Stomach (tissue), 8 donors: ENCODE measurements at regions not wholly inside any gene's neighbourhood (a gene's known extent, or its start where the extent isn't known, plus 50 kb on each side); places are given as distances from the start of the nearest gene placed in this dataset.

Source experiments
- DNase-seq, 2 donors: peaks; one replicate each; pipeline versions ENCODE4 v3.0.0 to v3.0.0-alpha.2; 2013 to 2019
- H3K27ac ChIP-seq, 5 donors: fragments of 200-600 bp in 4 of 5; sonication (generic) in 4 of 5; one replicate each; pipeline ENCODE4 v1.5.1; 2013 to 2019; ENCODE audit warnings: mild to moderate bottlenecking in 1 of 5, moderate library complexity in 1 of 5
- H3K27me3 ChIP-seq, 3 donors: fragments of 200-600 bp; sonication (generic); one replicate each; pipeline ENCODE4 v1.5.1; 2017 to 2019; ENCODE audit warnings: mixed run types in 1 of 3
- H3K36me3 ChIP-seq, 4 donors: fragments of 200-600 bp; sonication (generic); 1 replicate in 3 of 4; 2 replicates in 1 of 4; pipeline ENCODE4 v1.5.1; 2016 to 2019
- H3K4me1 ChIP-seq, 4 donors: fragments of 200-600 bp; sonication (generic); one replicate each; pipeline ENCODE4 v1.5.1; 2016 to 2019
- H3K4me3 ChIP-seq, 4 donors: fragments of 200-600 bp; sonication (generic) in 3 of 4; one replicate each; pipeline ENCODE4 v1.5.1; 2016 to 2019; ENCODE audit warnings: mild to moderate bottlenecking in 1 of 4
- H3K9me3 ChIP-seq, 4 donors: fragments of 200-600 bp; sonication (generic); one replicate each; pipeline ENCODE4 v1.5.1; 2016 to 2019
- CTCF ChIP-seq, 7 experiments: fragments of 450-650 bp in 4 of 7; fragments of 200-600 bp in 3 of 7; sonication (generic) in 3 of 7; IDR thresholded peaks; one replicate each; pipeline ENCODE4 v1.5.1; 2016 to 2019; ENCODE audit warnings: antibody characterized with exemption in 7 of 7, control low read depth in 2 of 7, mild to moderate bottlenecking in 1 of 7
- EP300 ChIP-seq: sonication (generic); formaldehyde crosslinking; IDR thresholded peaks from one replicate; pipeline ENCODE4 v1.6.1; 2017; ENCODE audit warnings: antibody characterized with exemption
- POLR2A ChIP-seq, 4 donors: fragments of 450-650 bp; IDR thresholded peaks; one replicate each; pipeline ENCODE4 v1.6.1; 2016; ENCODE audit warnings: antibody characterized with exemption in 4 of 4, control low read depth in 2 of 4, mild to moderate bottlenecking in 1 of 4, moderate library complexity in 1 of 4
- POLR2AphosphoS5 ChIP-seq, 3 donors: sonication (generic); formaldehyde crosslinking; IDR thresholded peaks; one replicate each; pipeline ENCODE4 v1.6.1; 2016; ENCODE audit warnings: antibody characterized with exemption in 3 of 3
- WGBS, 5 donors: extraction: QIAGEN DNeasy Blood & Tissue Kit in 3 of 5; methylation state at CpG; one replicate each; pipeline versions ENCODE4 v1.1.5 to v1.1.7; 2013 to 2018; 5-methylcytosine and 5-hydroxymethylcytosine counted together
- intact Hi-C: fragments of 100-400 bp; cut with DNase I; formaldehyde crosslinking; loops from one replicate; pipeline ENCODE4 v1.15.1; 2023; ENCODE audit warnings: low total_unique reads
- donor health status: healthy with polysubstance abuse.
- donor health status: Bipolar disorder and iron deficiency.
- donor health status: healthy.

- WGBS, 5 donors = 28 to 55% (median 48%) methylated on average over 4 of the region's 4 CpGs
- H3K4me3 ChIP-seq = no peak overlapping the region
- peaks cover 0 to 15% (median 1%) of the 10 kb centered on the region in 4 donors for H3K9me3 ChIP-seq
- DNase-seq = peak in 1 of 2 donors; percentile 3
- H3K4me1 ChIP-seq = no peaks in the 10 kb centered on the region
- no peak overlapping the region for H3K27ac ChIP-seq
- no peaks in the 10 kb centered on the region for H3K27me3 ChIP-seq
- TF ChIP-seq EP300 (no peak), POLR2AphosphoS5 (IDR thresholded peaks at IDR 0.05) (no peak), POLR2A (IDR thresholded peaks at IDR 0.05) (no peak), CTCF (IDR thresholded peaks at IDR 0.05) (no peak)
- H3K36me3 ChIP-seq = no peaks in the 10 kb centered on the region
- intact Hi-C loops = no loop called here
Observed at GRCh38 chr2:214876815-214877214, 67.3 kb upstream of the BARD1 start.

- 63 to 88% (median 69%) methylated on average over 3 of the region's 3 CpGs for WGBS, 5 donors
- no peak for DNase-seq
- H3K4me1 ChIP-seq = no peaks in the 10 kb centered on the region
- intact Hi-C loops = no loop called here
- H3K27ac ChIP-seq = no peak overlapping the region
- no peaks in the 10 kb centered on the region for H3K36me3 ChIP-seq
- peaks cover 0 to 2% (median 0%) of the 10 kb centered on the region in 4 donors for H3K9me3 ChIP-seq
- no peak overlapping the region for H3K4me3 ChIP-seq
- no peak for TF ChIP-seq POLR2AphosphoS5 (IDR thresholded peaks at IDR 0.05)
- TF ChIP-seq POLR2A (IDR thresholded peaks at IDR 0.05) = no peak
- TF ChIP-seq CTCF (IDR thresholded peaks at IDR 0.05) = no peak
- no peak for TF ChIP-seq EP300
- no peaks in the 10 kb centered on the region for H3K27me3 ChIP-seq
Observed at GRCh38 chr2:214874694-214875093, 65.2 kb upstream of the BARD1 start.

- no peaks in the 10 kb centered on the region for H3K4me1 ChIP-seq
- no peaks in the 10 kb centered on the region for H3K27me3 ChIP-seq
- no peaks in the 10 kb centered on the region for H3K36me3 ChIP-seq
- intact Hi-C loops = no loop called here
- no peak for DNase-seq
- 72 to 100% (median 78%) methylated on average over 1 of the region's 1 CpG; no CpG with 5 or more reads in 1 of the 5 donors for WGBS, 5 donors
- H3K4me3 ChIP-seq = no peak overlapping the region
- H3K27ac ChIP-seq = no peak overlapping the region
- H3K9me3 ChIP-seq = no peaks in the 10 kb centered on the region
- TF ChIP-seq CTCF (IDR thresholded peaks at IDR 0.05) (no peak), EP300 (no peak), POLR2AphosphoS5 (IDR thresholded peaks at IDR 0.05) (no peak), POLR2A (IDR thresholded peaks at IDR 0.05) (no peak)
Observed at GRCh38 chr2:214865400-214865799, 55.9 kb upstream of the BARD1 start.
